Immature natural killer cell (primary cell): ENCODE measurements at regions not wholly inside any gene's neighbourhood (a gene's known extent, or its start where the extent isn't known, plus 50 kb on each side); places are given as distances from the start of the nearest gene placed in this dataset.

Experiments used
- DNase-seq, 3 donors: peaks; one replicate each; pipeline ENCODE4 v3.0.0; 2022; ENCODE audit warnings: mixed read lengths in 1 of 3
- H3K27ac Mint-ChIP-seq, 6 donors: one replicate each; pipeline ENCODE4 v1.8.0; 2020; ENCODE audit warnings: mixed read lengths in 6 of 6, mild to moderate bottlenecking in 5 of 6, inconsistent platforms in 4 of 6, moderate library complexity in 3 of 6
- H3K27me3 Mint-ChIP-seq, 3 donors: one replicate each; pipeline ENCODE4 v1.8.0; 2020 to 2021; ENCODE audit warnings: low read depth in 3 of 3, mild to moderate bottlenecking in 3 of 3, mixed read lengths in 3 of 3, moderate library complexity in 3 of 3, inconsistent platforms in 1 of 3
- H3K36me3 Mint-ChIP-seq, 3 donors: one replicate each; pipeline ENCODE4 v1.8.0; 2020; ENCODE audit warnings: mixed read lengths in 3 of 3, inconsistent platforms in 2 of 3, mild to moderate bottlenecking in 2 of 3
- H3K4me1 Mint-ChIP-seq, 2 donors: one replicate each; pipeline ENCODE4 v1.8.0; 2020; ENCODE audit warnings: inconsistent platforms in 2 of 2, mild to moderate bottlenecking in 2 of 2, mixed read lengths in 2 of 2, moderate library complexity in 1 of 2
- H3K4me3 Mint-ChIP-seq, 5 donors: one replicate each; pipeline ENCODE4 v1.8.0; 2020; ENCODE audit warnings: mild to moderate bottlenecking in 5 of 5, mixed read lengths in 5 of 5, inconsistent platforms in 3 of 5, moderate library complexity in 3 of 5
- H3K9me3 Mint-ChIP-seq, 6 donors: one replicate each; pipeline ENCODE4 v1.8.0; 2020; ENCODE audit warnings: mild to moderate bottlenecking in 6 of 6, mixed read lengths in 6 of 6, inconsistent platforms in 4 of 6, moderate library complexity in 3 of 6

GRCh38 chr5:60206234-60206633 lies 312.7 kb upstream of the PDE4D start:
- no peaks in the 10 kb centered on the region for H3K36me3 Mint-ChIP-seq
- peaks cover 0 to 3% (median 0%) of the 10 kb centered on the region in 3 donors for H3K27me3 Mint-ChIP-seq
- peaks cover 3 to 17% (median 5%) of the 10 kb centered on the region in 6 donors for H3K9me3 Mint-ChIP-seq
- H3K4me3 Mint-ChIP-seq: no peak overlapping the region
- H3K27ac Mint-ChIP-seq: no peak overlapping the region
- H3K4me1 Mint-ChIP-seq: no peaks in the 10 kb centered on the region
- no peak for DNase-seq

DNA sequence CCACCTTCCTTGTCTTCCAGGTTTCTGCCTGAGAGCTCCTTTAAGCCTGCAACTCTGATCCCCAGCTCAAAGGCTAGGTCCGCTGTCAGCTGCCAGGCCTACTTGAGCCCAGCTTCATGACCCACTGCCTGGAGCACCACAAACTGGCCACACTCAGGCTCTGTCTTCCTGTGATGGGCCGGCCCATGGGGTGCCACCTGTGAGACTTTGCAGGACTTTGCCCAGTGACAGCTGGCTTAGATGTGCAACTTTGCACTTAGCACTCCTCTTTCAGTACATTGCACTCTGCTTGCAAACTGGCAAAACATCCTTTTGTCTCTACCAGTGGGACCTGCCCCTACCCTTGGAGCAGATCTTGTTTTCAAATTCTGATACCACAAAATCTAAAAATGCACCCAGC lies 311.5 kb upstream of the PDE4D start:
- no peak overlapping the region for H3K27ac Mint-ChIP-seq

GRCh38 chr5:60196385-60197113 lies 303.0 kb upstream of the PDE4D start:
- Mint-ChIP-seq H3K27me3 (peaks cover 0 to 1% (median 0%) of the 10 kb centered on the region in 3 donors), H3K36me3 (peaks cover 0 to 3% (median 0%) of the 10 kb centered on the region in 3 donors), H3K4me1 (no peaks in the 10 kb centered on the region), H3K9me3 (peaks cover 1 to 28% (median 13%) of the 10 kb centered on the region in 6 donors), H3K4me3 (no peak overlapping the region), H3K27ac (no peak overlapping the region)
- no peak for DNase-seq

More for the DNA sequence above, 311.5 kb upstream of the PDE4D start:
- Mint-ChIP-seq H3K4me1 (no peaks in the 10 kb centered on the region), H3K9me3 (peaks cover 3 to 17% (median 6%) of the 10 kb centered on the region in 6 donors), H3K36me3 (no peaks in the 10 kb centered on the region), H3K27me3 (peaks cover 0 to 3% (median 0%) of the 10 kb centered on the region in 3 donors), H3K4me3 (no peak overlapping the region)
- DNase-seq: no peak

- H3K36me3 Mint-ChIP-seq: peaks cover 0 to 3% (median 0%) of the 10 kb centered on the region in 3 donors
- no peak overlapping the region for H3K27ac Mint-ChIP-seq
- H3K27me3 Mint-ChIP-seq: peaks cover 0 to 1% (median 0%) of the 10 kb centered on the region in 3 donors
- no peak for DNase-seq
- peaks cover 5 to 33% (median 16%) of the 10 kb centered on the region in 6 donors for H3K9me3 Mint-ChIP-seq
- no peaks in the 10 kb centered on the region for H3K4me1 Mint-ChIP-seq
- no peak overlapping the region for H3K4me3 Mint-ChIP-seq
Measured at GRCh38 chr5:60195551-60195950, 302.0 kb upstream of the PDE4D start.

DNA sequence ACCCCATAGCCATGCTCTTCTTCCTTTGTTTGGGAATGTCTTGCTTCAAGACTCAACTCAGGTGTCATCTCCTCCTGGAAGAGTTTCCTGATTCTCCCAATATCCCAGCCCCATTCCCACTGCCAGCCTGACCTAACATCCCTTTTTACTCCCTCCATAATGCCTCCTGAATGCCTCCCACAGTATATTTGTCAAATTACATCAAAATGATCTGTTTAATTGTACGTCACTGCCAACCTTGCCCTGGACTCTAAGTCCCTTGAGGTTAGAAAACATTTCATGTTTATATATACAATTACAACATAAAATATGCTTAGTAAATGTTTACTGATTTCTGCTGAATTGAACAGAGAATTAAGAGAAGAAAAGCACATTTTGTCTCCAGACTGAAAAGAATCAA lies 301.6 kb upstream of the PDE4D start:
- Mint-ChIP-seq H3K4me1 (no peaks in the 10 kb centered on the region), H3K36me3 (peaks cover 0 to 3% (median 0%) of the 10 kb centered on the region in 3 donors), H3K4me3 (no peak overlapping the region), H3K9me3 (peaks cover 5 to 33% (median 17%) of the 10 kb centered on the region in 6 donors), H3K27ac (no peak overlapping the region), H3K27me3 (peaks cover 0 to 1% (median 0%) of the 10 kb centered on the region in 3 donors)
- DNase-seq: no peak

DNA sequence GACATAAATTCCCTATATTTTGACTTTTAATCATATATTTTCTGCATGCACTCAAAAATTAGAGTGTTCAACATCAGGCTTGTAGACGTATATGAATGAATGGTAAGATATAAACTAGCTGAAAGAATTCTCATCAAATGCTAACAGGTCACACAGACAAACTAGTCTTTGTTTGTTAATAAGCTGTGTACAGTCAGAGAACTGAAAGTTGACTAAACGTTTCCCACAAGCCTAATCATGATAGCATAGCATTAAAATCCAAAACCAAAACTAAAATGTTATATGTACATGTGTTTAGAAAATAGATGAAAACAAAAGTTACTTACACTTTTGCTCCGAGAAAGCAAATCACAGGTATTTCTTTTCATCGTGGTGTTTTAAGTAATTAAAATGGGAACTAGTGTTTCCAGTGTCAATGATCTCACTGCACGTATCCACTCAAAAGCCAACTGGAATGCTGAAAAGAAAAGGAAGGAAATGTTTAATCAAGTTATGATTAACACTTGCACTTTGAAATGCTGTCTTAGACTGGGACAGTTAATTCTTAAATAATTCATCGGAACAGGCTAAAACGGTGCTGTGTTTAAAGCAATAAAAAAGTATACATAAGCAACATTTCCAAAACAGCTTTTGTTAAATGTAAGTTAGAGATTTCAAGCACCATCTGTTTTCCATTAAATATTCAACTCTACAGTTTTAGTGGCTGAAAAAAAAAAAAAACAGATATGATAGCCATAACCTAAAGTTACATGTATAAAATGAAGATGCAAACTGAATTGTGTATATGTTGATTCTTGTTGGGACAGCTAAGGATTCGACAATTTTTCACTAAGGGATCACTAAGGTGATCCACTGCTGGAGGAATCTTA lies 291.9 kb upstream of the PDE4D start:
- no peak overlapping the region for H3K4me3 Mint-ChIP-seq
- H3K27ac Mint-ChIP-seq: no peak overlapping the region
- no peak for DNase-seq
- no peaks in the 10 kb centered on the region for H3K36me3 Mint-ChIP-seq
- no peaks in the 10 kb centered on the region for H3K4me1 Mint-ChIP-seq
- H3K27me3 Mint-ChIP-seq: peaks cover 0 to 1% (median 0%) of the 10 kb centered on the region in 3 donors
- peaks cover 0 to 18% (median 10%) of the 10 kb centered on the region in 6 donors for H3K9me3 Mint-ChIP-seq

GRCh38 chr5:60184606-60185005 lies 291.1 kb upstream of the PDE4D start:
- H3K27ac Mint-ChIP-seq: no peak overlapping the region
- H3K36me3 Mint-ChIP-seq: no peaks in the 10 kb centered on the region
- H3K9me3 Mint-ChIP-seq: peaks cover 0 to 18% (median 6%) of the 10 kb centered on the region in 6 donors
- no peaks in the 10 kb centered on the region for H3K4me1 Mint-ChIP-seq
- no peaks in the 10 kb centered on the region for H3K27me3 Mint-ChIP-seq
- no peak for DNase-seq
- H3K4me3 Mint-ChIP-seq: no peak overlapping the region

DNA sequence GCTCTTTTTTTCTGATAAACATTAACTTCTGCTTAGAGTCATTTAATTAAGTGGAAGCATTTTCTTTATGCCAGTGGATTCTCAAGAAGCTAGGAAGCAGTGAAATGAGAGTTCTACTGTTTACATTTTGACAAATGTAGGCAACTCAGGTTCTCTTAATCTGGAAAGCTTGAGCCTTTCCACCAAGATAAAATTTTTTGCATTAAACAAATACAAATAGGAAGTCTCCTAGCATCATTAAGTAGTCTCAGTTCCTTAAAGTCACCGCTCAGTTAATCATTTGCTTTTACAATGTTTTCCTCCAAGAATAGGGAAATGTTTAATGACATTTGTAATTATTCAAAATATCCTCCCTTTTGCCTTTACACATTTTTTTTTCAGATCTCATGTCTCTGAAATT lies 290.4 kb upstream of the PDE4D start:
- Mint-ChIP-seq H3K9me3 (peaks cover 0 to 16% (median 5%) of the 10 kb centered on the region in 6 donors), H3K27ac (no peak overlapping the region), H3K4me1 (no peaks in the 10 kb centered on the region), H3K27me3 (no peaks in the 10 kb centered on the region), H3K4me3 (no peak overlapping the region), H3K36me3 (no peaks in the 10 kb centered on the region)
- DNase-seq: no peak

DNA sequence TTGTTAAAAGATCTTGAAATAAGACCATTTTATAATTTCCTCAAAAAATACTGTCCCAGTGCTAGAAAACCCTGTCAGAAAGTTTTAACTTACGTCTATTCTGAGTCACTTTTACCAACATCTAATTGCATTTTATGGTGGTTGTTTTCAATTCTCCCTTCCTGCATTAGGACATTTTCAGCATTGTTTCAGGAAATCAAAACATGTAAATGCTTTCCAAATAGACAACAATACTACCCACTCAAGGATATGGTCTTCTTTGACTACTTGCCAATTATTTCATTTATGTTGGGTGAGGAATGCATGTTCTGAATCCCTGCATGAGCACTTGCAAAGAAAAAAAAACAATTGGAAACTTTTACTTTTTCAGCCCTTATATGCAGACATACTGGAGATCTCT lies 284.6 kb upstream of the PDE4D start:
- no peaks in the 10 kb centered on the region for H3K4me1 Mint-ChIP-seq
- H3K4me3 Mint-ChIP-seq: no peak overlapping the region
- H3K27ac Mint-ChIP-seq: no peak overlapping the region
- peaks cover 1 to 28% (median 15%) of the 10 kb centered on the region in 6 donors for H3K9me3 Mint-ChIP-seq
- DNase-seq: no peak
- H3K36me3 Mint-ChIP-seq: no peaks in the 10 kb centered on the region
- H3K27me3 Mint-ChIP-seq: no peaks in the 10 kb centered on the region

DNA sequence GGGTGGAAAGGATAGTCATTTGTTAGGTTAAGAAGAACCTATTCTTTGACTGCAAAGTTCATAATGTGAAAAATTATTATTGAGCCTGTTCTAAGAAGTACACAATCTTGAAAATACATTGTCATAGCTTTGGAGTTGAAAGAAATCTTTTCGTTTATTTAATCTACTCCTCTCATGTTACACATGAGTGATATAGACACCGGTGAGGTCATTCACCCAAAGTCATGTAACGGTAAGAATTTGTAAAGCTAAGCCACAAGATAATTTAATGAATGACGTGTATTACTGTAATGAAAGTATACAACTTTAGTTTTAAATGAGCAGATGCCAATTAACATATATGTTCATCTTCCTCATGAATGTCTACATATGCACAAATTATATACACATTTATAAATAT lies 284.1 kb upstream of the PDE4D start:
- no peak overlapping the region for H3K27ac Mint-ChIP-seq
- H3K4me1 Mint-ChIP-seq: no peaks in the 10 kb centered on the region
- no peak overlapping the region for H3K4me3 Mint-ChIP-seq
- no peaks in the 10 kb centered on the region for H3K36me3 Mint-ChIP-seq
- no peak for DNase-seq
- H3K9me3 Mint-ChIP-seq: peaks cover 1 to 28% (median 16%) of the 10 kb centered on the region in 6 donors
- H3K27me3 Mint-ChIP-seq: no peaks in the 10 kb centered on the region

DNA sequence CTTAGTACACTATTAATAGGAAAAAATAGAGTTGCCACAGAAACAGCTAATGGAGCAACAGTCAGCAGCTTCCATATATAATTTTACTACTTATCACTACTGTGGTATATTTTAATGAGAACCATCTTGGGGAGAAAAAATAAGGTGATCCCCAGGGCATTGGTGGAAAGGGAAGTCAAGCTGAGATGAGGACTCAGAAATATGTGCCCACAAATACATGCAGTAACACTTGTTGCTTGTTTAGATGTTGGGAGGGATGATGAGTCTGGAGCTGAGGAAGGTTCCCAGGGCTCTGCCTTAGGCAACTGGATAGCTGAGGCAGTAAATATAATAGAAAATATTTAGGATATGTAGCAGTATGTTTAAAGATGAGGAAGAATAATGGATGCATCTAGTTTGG lies 280.1 kb upstream of the PDE4D start:
- Mint-ChIP-seq H3K27ac (no peak overlapping the region), H3K9me3 (peaks cover 8 to 34% (median 14%) of the 10 kb centered on the region in 6 donors), H3K27me3 (peaks cover 0 to 1% (median 0%) of the 10 kb centered on the region in 3 donors), H3K4me3 (no peak overlapping the region), H3K36me3 (no peaks in the 10 kb centered on the region), H3K4me1 (no peaks in the 10 kb centered on the region)
- no peak for DNase-seq

DNA sequence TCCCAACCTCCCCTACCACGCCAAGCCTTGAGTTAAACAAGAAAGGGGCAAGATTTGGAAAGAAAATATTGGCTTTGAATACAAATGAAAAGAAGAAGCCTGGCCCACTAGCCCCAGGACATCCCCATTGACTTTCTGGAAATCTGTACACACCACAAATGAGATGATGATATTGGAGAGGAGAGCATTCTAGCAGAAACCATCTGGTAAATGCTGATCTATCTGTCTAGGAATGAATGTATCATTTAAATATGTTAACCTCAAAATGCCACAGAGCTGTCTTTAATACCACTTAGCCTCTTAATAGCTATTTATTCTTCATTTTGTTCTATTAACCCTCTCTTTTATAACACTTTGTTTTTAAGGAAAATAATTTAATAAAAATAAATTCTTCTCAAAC lies 270.2 kb upstream of the PDE4D start:
- Mint-ChIP-seq H3K36me3 (no peaks in the 10 kb centered on the region), H3K27ac (no peak overlapping the region), H3K9me3 (peaks cover 3 to 33% (median 12%) of the 10 kb centered on the region in 6 donors), H3K4me1 (no peaks in the 10 kb centered on the region), H3K4me3 (no peak overlapping the region), H3K27me3 (peaks cover 0 to 1% (median 0%) of the 10 kb centered on the region in 3 donors)
- no peak for DNase-seq

DNA sequence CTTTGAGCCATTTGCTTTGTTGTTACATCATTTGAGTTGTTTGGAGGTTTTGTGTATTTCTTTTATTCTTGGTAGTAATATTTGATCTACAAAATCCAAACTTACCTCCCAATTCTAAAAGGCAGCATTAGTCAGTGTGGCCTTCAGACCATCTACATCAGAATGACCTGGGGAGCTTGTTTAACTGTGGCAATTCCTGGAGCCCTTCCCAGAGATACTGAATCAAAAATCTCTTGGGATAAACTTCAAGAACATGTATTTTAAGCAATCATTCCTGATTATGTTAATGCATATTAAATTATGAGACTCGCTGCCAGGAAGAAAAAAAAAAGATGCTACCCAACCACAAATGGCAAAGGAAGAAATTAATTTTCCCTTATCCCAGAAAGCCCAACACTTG lies 268.9 kb upstream of the PDE4D start:
- H3K36me3 Mint-ChIP-seq: no peaks in the 10 kb centered on the region
- no peak overlapping the region for H3K4me3 Mint-ChIP-seq
- H3K27me3 Mint-ChIP-seq: peaks cover 0 to 3% (median 0%) of the 10 kb centered on the region in 3 donors
- no peak overlapping the region for H3K27ac Mint-ChIP-seq
- no peaks in the 10 kb centered on the region for H3K4me1 Mint-ChIP-seq
- H3K9me3 Mint-ChIP-seq: peaks cover 0 to 22% (median 10%) of the 10 kb centered on the region in 6 donors
- DNase-seq: no peak

DNA sequence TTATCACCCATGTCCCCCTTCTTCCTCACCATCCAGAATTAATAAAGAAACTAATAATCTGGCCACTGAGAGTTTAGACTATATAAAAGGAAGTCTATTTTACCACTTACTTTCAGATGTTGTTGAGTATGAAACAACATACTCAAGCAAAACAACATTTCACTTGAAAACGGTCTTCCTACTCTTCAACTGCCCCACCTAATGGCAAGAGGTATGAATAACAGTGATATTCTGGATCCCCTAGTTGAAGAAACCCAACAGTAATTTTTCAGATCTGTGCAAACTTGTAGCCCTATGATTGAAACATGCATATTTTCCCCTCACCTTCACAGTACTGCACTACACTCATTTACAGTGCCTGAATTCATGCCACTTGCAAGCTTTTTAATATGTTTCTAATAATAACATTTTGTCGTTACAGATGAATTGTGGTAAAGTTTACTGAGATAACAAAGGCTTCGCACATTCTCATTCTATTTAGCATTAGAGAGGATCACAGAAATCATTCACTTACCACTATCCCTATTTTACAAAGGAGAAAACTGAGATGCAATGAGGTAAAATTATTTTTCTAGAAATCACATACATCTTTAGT lies 267.9 kb upstream of the PDE4D start:
- Mint-ChIP-seq H3K4me1 (no peaks in the 10 kb centered on the region), H3K27me3 (peaks cover 0 to 1% (median 0%) of the 10 kb centered on the region in 3 donors), H3K9me3 (peaks cover 0 to 15% (median 9%) of the 10 kb centered on the region in 6 donors), H3K36me3 (no peaks in the 10 kb centered on the region), H3K27ac (no peak overlapping the region), H3K4me3 (no peak overlapping the region)
- no peak for DNase-seq
